ENCODE measurements at regions not wholly inside any gene's neighbourhood (a gene's known extent, or its start where the extent isn't known, plus 50 kb on each side); places are given as distances from the start of the nearest gene placed in this dataset.
A peak's percentile ranks its signal among the peaks of the same experiment; 100 is the strongest.

DNA sequence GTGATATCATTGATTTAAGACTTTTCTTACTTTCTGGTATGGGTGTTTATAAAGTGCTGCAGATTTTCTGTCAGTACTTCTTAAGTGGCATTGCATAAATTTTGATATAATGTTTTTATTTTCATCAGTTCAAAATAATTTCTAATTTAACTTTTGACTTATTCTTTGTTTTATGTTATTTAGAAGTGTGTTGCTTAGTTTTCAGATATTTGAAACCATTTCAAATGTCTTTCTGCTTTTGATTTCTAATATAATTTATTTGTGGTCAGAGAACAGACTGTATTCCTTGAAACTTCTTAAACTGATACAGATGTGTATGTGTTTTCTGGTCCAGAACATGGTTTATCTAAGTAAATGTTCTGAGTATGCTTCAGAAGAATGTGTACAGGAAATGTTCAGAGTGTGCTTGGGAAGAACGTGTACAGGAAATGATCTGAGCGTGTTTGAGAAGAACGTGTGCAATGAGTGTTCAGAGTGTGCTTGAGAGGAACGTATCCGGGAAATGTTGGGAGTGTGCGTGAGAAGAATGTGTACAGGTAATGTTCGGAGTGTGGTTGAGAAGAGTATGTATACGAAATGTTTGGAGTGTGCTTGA is 265.7 kb upstream of the HS6ST1 start:
- intact Hi-C loops (cut with DNase I), result no loop called here
- DNase-seq (no peak), ATAC-seq (no peak)
- no peaks in the 10 kb centered on the region for H3K36me3 ChIP-seq
- H3K9me3 ChIP-seq, result peaks cover 0 to 5% of the 10 kb centered on the region in 2 donors
- H3K4me1 ChIP-seq, result peaks cover 0 to 3% of the 10 kb centered on the region in 2 donors
- no peak overlapping the region for H3K4me3 ChIP-seq
- H3K27me3 ChIP-seq, result no peaks in the 10 kb centered on the region
- H3K27ac ChIP-seq, result no peak overlapping the region
- TF ChIP-seq, protein P1, sequence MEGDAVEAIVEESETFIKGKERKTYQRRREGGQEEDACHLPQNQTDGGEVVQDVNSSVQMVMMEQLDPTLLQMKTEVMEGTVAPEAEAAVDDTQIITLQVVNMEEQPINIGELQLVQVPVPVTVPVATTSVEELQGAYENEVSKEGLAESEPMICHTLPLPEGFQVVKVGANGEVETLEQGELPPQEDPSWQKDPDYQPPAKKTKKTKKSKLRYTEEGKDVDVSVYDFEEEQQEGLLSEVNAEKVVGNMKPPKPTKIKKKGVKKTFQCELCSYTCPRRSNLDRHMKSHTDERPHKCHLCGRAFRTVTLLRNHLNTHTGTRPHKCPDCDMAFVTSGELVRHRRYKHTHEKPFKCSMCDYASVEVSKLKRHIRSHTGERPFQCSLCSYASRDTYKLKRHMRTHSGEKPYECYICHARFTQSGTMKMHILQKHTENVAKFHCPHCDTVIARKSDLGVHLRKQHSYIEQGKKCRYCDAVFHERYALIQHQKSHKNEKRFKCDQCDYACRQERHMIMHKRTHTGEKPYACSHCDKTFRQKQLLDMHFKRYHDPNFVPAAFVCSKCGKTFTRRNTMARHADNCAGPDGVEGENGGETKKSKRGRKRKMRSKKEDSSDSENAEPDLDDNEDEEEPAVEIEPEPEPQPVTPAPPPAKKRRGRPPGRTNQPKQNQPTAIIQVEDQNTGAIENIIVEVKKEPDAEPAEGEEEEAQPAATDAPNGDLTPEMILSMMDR (IDR thresholded peaks at IDR 0.05), result no peak

DNA sequence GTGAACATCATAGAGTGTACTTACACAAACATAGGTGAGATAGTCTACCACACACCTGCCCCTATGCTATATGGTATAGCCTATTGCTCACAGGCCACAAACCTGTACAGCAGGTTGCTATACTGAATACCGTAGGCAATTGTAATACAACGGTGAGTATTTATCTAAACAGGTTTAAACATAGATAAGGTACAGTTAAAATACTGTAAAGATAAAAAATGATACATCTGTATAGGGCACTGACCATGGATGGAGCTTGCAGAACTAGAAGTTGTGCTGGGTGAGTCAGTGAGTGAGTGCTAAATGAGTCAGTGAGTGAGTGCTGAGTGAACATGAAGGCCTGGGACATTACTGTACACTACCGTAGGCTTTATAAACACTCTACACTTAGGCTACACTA is 267.0 kb upstream of the HS6ST1 start:
- no peak overlapping the region for H3K27ac ChIP-seq
- peaks cover 0 to 5% of the 10 kb centered on the region in 2 donors for H3K9me3 ChIP-seq
- TF ChIP-seq, protein P1 (IDR thresholded peaks at IDR 0.05), result no peak
- intact Hi-C loops (cut with DNase I), result no loop called here
- DNase-seq, result no peak
- peaks cover 0 to 3% of the 10 kb centered on the region in 2 donors for H3K4me1 ChIP-seq
- no peak overlapping the region for H3K4me3 ChIP-seq
- peak; percentile 69 for ATAC-seq
- H3K27me3 ChIP-seq, result no peaks in the 10 kb centered on the region
- no peaks in the 10 kb centered on the region for H3K36me3 ChIP-seq

DNA sequence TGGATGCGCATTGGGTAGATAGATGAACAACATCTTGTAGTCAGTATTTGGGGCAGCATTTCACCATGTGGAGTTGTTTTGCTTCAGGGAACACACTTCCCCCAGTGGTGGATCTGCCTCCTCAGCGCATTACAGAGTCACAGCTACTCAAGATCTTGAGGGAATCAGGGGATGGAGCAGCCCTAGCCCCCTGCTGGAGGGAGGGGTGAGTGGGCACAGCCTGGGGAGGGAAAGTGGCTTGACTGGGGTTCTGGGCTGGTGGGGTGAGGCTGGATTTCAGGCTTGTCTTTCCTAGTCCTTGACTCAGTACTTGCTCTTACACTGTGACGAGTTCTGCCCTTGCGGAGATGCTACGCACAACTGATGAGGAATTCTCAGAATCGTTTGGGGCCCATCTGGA is 271.0 kb upstream of the HS6ST1 start:
- ATAC-seq (no peak), DNase-seq (no peak)
- H3K4me1 ChIP-seq, result peaks cover 0 to 1% of the 10 kb centered on the region in 2 donors
- peaks cover 0 to 5% of the 10 kb centered on the region in 2 donors for H3K9me3 ChIP-seq
- intact Hi-C loops (cut with DNase I), result no loop called here
- TF ChIP-seq, protein P1 (IDR thresholded peaks at IDR 0.05), result no peak
- no peak overlapping the region for H3K4me3 ChIP-seq
- no peaks in the 10 kb centered on the region for H3K27me3 ChIP-seq
- H3K36me3 ChIP-seq, result no peaks in the 10 kb centered on the region
- no peak overlapping the region for H3K27ac ChIP-seq

DNA sequence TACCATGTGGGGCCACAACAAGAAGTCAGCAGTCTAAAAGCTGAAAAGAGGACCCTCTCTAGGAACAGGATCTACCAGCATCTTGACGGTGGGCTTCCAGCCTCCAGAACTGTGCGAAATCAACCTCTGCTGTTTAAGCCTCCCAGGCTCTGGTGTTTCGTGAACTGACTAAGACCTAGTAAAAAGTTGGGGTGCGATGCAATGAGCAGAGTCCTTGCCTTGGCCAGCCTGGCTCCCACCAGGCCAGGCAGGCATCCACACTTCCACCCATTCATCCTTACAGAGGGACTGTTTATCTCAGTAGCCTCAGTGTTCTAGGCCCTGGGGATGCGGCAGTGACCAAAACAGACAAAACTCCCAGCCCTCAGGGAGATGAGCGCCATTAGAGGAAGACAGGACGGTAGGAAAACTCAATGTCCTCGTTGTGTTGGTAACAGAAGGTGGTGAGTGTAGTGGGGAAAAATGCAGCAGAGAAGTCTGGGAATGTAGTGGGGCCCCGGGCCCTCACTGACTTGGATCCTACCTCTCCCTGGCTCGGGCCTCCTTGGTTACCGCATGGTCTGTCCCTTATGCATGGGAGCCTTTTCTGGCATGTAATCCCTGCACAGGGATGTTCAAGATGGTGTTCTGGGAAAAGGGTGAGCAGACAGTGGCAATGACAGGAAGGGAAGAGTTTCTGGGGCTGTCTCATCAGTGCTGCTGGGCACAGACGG is 271.8 kb upstream of the HS6ST1 start:
- no peak overlapping the region for H3K27ac ChIP-seq
- TF ChIP-seq, protein P1 (IDR thresholded peaks at IDR 0.05), result no peak

DNA sequence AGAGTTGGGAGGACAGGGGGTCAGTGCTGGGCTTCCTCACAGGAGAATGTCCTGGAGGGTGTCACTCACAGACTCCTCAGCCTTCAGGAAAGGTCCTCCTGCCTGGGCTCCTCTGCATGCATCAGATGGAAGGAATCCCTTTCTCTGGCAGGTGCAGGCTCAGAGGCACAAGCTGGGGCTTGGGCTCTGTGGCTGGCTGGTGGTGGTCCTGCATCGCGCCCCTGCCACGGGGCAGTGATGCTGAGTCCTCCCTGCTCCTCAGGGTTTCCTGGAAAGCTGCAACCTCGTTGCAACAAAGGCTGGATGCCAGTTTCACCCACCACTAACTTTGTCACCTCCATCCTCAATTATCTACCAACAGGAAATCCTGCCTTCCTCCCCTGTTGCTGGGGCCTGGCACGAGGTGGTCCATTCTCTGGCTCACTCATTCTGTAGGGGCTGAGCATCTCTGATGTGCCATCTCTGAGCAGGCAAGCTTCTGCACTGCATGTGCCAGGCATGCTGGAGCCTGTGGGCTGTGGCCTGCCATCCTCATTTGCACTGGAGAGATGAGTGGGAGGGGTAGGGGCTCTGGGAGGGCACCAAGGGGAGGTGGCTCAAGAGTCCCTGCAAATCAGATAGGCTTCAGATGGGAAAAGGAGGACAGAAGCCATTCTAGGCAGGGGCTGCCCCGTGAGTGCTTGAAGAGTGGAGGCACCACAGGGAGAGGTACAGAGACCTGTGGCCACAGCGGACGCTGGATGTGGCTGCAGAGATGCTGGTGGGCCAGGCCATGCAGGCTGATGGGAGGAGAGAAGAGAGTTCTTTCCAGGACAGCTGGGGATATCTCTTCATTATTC is 272.6 kb upstream of the HS6ST1 start:
- TF ChIP-seq, protein P1 (IDR thresholded peaks at IDR 0.05), result no peak
- no peaks in the 10 kb centered on the region for H3K9me3 ChIP-seq
- no peaks in the 10 kb centered on the region for H3K4me1 ChIP-seq
- ATAC-seq (peak; percentile 12), DNase-seq (no peak)
- H3K27me3 ChIP-seq, result no peaks in the 10 kb centered on the region
- H3K27ac ChIP-seq, result no peak overlapping the region
- H3K4me3 ChIP-seq, result no peak overlapping the region
- H3K36me3 ChIP-seq, result no peaks in the 10 kb centered on the region
- intact Hi-C loops (cut with DNase I), result no loop called here

More for the DNA sequence above, 271.8 kb upstream of the HS6ST1 start:
- Histone ChIP-seq H3K36me3 (no peaks in the 10 kb centered on the region), H3K4me3 (no peak overlapping the region), H3K4me1 (no peaks in the 10 kb centered on the region), H3K9me3 (peaks cover 0 to 4% of the 10 kb centered on the region in 2 donors), H3K27me3 (no peaks in the 10 kb centered on the region)
- ATAC-seq (no peak), DNase-seq (no peak)
- intact Hi-C loops (cut with DNase I), result no loop called here
